Osteocyte (in vitro differentiated cells): ENCODE measurements at regions not wholly inside any gene's neighbourhood (a gene's known extent, or its start where the extent isn't known, plus 50 kb on each side); places are given as distances from the start of the nearest gene placed in this dataset.

Source experiments
- DNase-seq: peaks from one replicate; pipeline ENCODE4 v3.0.0; 2021; ENCODE audit warnings: mixed read lengths; ENCODE audit not compliant: unreplicated experiment; ENCODE audit errors: extremely low spot score
- H3K27ac Mint-ChIP-seq: one replicate; pipeline ENCODE4 v1.8.0; 2021; ENCODE audit warnings: mild to moderate bottlenecking, mixed read lengths; ENCODE audit not compliant: unreplicated experiment
- H3K27me3 Mint-ChIP-seq: one replicate; pipeline ENCODE4 v1.8.0; 2021; ENCODE audit warnings: mixed read lengths; ENCODE audit not compliant: unreplicated experiment
- H3K36me3 Mint-ChIP-seq: one replicate; pipeline ENCODE4 v1.8.0; 2021; ENCODE audit warnings: mixed read lengths; ENCODE audit not compliant: unreplicated experiment
- H3K4me1 Mint-ChIP-seq: one replicate; pipeline ENCODE4 v1.8.0; 2021; ENCODE audit warnings: mixed read lengths; ENCODE audit not compliant: unreplicated experiment
- H3K4me3 Mint-ChIP-seq: one replicate; pipeline ENCODE4 v1.8.0; 2021; ENCODE audit warnings: mild to moderate bottlenecking, moderate library complexity, mixed read lengths; ENCODE audit not compliant: unreplicated experiment
- H3K9me3 Mint-ChIP-seq: one replicate; pipeline ENCODE4 v1.8.0; 2021; ENCODE audit warnings: mixed read lengths; ENCODE audit not compliant: unreplicated experiment
- TF ChIP-seq, protein P1 (sequence below): fragments of 200-600 bp; sonication (generic); IDR thresholded peaks from 2 replicates; pipeline ENCODE4 v1.5.0; 2021; ENCODE audit warnings: antibody characterized with exemption, mild to moderate bottlenecking, moderate library complexity

DNA sequence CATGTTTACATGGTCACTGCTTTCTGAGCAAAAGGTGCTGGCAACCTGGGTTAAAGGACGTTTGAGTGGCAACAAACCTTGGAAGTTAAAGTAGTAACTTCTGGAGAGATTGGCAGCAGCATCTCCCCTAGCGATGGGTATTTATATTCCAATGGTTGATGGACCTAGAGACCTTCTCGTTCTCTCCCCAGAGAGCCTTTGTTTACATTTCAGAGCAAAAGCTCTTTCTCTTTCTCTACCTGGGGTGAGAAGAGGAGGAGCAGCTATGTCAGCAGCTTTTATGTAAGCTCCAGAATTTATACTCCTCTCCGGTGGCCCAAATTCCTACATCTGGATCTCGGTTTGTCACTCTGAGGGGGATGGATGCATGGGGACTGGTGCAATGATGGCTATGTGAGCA lies 213.7 kb upstream of the ARL4C start:
- Mint-ChIP-seq H3K36me3 (no peaks in the 10 kb centered on the region), H3K9me3 (no peaks in the 10 kb centered on the region), H3K4me3 (no peak overlapping the region), H3K4me1 (peaks cover 4% of the 10 kb centered on the region), H3K27me3 (peaks cover 12% of the 10 kb centered on the region), H3K27ac (no peak overlapping the region)
- TF ChIP-seq, protein P1, sequence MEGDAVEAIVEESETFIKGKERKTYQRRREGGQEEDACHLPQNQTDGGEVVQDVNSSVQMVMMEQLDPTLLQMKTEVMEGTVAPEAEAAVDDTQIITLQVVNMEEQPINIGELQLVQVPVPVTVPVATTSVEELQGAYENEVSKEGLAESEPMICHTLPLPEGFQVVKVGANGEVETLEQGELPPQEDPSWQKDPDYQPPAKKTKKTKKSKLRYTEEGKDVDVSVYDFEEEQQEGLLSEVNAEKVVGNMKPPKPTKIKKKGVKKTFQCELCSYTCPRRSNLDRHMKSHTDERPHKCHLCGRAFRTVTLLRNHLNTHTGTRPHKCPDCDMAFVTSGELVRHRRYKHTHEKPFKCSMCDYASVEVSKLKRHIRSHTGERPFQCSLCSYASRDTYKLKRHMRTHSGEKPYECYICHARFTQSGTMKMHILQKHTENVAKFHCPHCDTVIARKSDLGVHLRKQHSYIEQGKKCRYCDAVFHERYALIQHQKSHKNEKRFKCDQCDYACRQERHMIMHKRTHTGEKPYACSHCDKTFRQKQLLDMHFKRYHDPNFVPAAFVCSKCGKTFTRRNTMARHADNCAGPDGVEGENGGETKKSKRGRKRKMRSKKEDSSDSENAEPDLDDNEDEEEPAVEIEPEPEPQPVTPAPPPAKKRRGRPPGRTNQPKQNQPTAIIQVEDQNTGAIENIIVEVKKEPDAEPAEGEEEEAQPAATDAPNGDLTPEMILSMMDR: no peak
- DNase-seq: no peak

DNA sequence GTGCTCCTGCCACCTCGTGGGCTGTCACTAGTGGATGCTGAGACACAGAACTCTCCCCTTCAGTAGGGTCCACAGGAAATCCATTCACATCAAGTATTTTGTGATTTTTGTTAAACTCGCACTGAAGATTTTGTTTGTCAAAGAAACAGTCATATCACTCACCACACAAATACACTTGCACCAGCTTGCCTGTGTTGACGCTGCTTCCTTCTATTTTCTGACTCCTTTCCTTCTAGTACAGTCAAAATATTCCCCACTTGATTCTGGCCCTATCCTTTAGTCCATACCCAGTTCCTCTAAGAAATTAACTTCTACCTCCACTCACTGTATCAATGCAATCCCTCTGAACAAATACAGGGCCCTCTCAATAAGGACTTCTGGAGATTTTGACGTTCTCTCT lies 213.2 kb upstream of the ARL4C start:
- H3K27ac Mint-ChIP-seq: no peak overlapping the region
- no peak overlapping the region for H3K4me3 Mint-ChIP-seq
- TF ChIP-seq, protein P1: no peak
- H3K36me3 Mint-ChIP-seq: no peaks in the 10 kb centered on the region
- DNase-seq: peak; percentile 21
- peaks cover under 1% of the 10 kb centered on the region for H3K4me1 Mint-ChIP-seq
- H3K9me3 Mint-ChIP-seq: no peaks in the 10 kb centered on the region
- H3K27me3 Mint-ChIP-seq: peaks cover 12% of the 10 kb centered on the region

DNA sequence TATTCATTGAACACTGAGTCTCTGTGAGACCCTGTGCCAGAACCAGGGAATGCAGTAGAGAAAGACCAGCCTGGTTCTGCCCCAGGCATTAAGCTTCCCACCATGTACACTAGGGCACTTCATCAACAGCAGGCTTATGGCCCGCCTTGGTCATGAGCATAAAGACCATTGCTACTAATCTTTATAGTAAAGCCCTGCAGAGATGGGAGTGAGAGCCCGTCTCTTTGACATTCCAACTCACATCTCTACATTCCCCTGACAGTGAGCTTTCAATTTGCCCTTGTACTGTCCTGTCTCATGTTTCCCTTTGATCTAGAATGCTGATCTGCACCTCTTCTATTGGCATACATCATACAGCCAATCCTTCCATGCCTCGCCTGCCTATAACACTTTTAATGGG lies 211.8 kb upstream of the ARL4C start:
- no peak overlapping the region for H3K27ac Mint-ChIP-seq
- H3K4me3 Mint-ChIP-seq: no peak overlapping the region
- H3K36me3 Mint-ChIP-seq: no peaks in the 10 kb centered on the region
- DNase-seq: peak; percentile 51
- TF ChIP-seq, protein P1: no peak
- H3K9me3 Mint-ChIP-seq: no peaks in the 10 kb centered on the region
- peaks cover under 1% of the 10 kb centered on the region for H3K4me1 Mint-ChIP-seq
- H3K27me3 Mint-ChIP-seq: peaks cover 5% of the 10 kb centered on the region

DNA sequence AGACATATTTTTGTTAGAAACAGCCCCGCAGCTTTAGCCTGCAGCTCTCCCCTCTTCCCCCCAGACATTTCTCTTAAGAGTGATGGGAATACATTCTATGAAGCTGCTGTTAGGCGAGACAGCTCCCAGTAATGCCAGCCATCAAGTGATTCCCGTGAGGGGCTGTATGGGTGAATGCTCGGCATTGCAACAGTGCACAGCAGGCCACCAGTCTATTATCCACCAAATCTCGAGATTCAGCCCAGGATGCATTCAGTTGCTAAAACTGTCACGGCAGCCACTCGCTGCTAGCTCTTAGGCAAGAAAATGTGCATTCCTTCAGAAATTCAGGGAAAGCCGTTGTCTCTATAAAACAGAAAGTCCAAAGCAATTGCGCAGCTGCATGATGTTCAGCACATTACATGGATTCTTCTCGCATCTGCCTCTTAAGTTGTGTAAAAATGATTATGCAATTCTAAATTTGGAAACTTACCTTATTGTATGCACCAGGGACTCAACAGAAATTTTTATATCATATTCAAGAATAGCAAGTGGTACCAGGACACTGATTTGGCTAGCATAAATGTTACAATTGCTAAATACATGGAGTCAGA lies 211.3 kb upstream of the ARL4C start:
- H3K4me3 Mint-ChIP-seq: no peak overlapping the region
- peak; percentile 36 for DNase-seq
- H3K27ac Mint-ChIP-seq: no peak overlapping the region
- TF ChIP-seq, protein P1: no peak
- H3K36me3 Mint-ChIP-seq: no peaks in the 10 kb centered on the region
- no peaks in the 10 kb centered on the region for H3K9me3 Mint-ChIP-seq
- H3K4me1 Mint-ChIP-seq: peaks cover 2% of the 10 kb centered on the region
- H3K27me3 Mint-ChIP-seq: peaks cover 4% of the 10 kb centered on the region

DNA sequence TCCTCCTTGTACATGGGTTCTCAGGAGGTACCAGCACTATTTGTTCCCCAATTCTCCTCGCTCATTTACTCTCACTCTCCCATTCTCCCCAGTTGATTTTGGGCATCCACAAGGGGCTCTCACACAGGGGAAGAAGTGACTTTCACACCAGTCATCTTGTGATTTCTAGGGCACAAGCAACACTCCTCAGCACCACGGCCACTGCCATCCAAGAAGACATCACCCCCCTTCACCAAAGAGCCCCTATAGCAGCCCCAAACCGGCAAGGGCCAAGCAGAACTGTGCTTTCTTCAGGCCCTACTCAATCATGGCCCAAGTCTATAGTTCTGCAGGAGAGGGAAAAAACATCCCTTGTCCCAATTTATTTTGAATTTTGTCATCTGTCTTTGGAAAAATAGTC lies 209.2 kb upstream of the ARL4C start:
- H3K9me3 Mint-ChIP-seq: no peaks in the 10 kb centered on the region
- no peaks in the 10 kb centered on the region for H3K36me3 Mint-ChIP-seq
- TF ChIP-seq, protein P1: no peak
- no peaks in the 10 kb centered on the region for H3K27me3 Mint-ChIP-seq
- no peak overlapping the region for H3K27ac Mint-ChIP-seq
- H3K4me1 Mint-ChIP-seq: peaks cover 9% of the 10 kb centered on the region
- DNase-seq: peak; percentile 59
- no peak overlapping the region for H3K4me3 Mint-ChIP-seq
